Germinal center (tissue), 1 donor: ENCODE measurements at regions not wholly inside any gene's neighbourhood (a gene's known extent, or its start where the extent isn't known, plus 50 kb on each side); places are given as distances from the start of the nearest gene placed in this dataset.

ENCODE experiments used
- DNase-seq: peaks from one replicate; pipeline ENCODE4 v3.0.0; 2012; ENCODE audit warnings: mixed read lengths, low spot score

GRCh38 chr9:91098203-91098850, 263.4 kb downstream of the AUH start:
- no peak for DNase-seq

DNA sequence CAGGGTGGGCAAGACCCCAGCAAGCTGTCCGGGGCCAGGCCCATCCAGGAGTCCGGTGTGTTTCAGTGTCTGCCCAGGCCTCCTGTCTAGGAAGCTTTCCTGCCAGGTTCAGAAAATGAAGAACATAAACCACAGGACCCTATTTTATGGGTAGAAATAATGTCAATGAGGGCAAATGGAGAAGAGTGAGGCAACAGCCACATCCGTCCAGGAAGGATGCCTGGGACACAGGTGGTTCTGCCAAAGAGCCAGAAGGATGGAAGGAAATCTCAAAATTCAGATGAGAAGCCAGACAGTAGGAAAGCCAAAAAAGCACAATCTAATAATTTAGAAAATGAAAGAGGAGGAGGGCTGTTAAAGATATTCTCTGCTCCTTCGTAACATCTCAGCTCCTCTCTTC, 262.3 kb downstream of the AUH start:
- DNase-seq, result no peak

DNA sequence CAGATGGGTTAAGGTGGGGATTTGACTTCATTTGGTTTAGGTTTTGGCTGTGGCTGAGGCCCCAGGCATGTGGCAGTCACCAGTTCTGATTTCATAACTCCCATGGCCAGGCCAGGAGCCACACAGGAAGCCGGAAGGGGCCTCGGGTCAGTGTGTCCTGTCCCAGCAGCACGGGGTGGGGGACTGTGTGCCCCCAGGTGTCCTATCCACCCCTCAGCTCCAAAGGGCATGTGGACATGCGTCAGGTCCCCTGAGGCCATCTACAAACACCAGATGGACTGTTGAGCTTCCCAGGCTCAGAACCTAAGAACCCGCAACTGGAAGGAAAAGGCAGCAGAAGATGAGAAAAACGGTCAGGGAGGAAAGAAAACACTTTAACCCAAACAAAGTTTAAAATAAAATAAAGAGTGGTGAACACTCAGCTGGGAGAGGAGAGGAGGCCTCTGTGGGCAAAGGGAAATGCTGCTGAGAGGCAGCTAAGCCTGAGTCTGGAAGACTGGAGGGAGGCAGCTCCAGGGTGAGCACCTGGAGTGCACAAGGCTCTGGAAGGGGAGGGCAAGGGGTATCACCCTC, 260.8 kb downstream of the AUH start:
- DNase-seq, result no peak

- DNase-seq, result no peak
These were observed 260.0 kb downstream of the AUH start for GRCh38 chr9:91101611-91102168.

GRCh38 chr9:91102269-91102668, 259.4 kb downstream of the AUH start:
- no peak for DNase-seq

- no peak for DNase-seq
These were observed 257.8 kb downstream of the AUH start for GRCh38 chr9:91103931-91104330.

- DNase-seq, result no peak
These were observed 255.2 kb downstream of the AUH start for GRCh38 chr9:91106415-91107081.

- no peak for DNase-seq
These were observed 250.5 kb downstream of the AUH start for GRCh38 chr9:91111226-91111625.

DNA sequence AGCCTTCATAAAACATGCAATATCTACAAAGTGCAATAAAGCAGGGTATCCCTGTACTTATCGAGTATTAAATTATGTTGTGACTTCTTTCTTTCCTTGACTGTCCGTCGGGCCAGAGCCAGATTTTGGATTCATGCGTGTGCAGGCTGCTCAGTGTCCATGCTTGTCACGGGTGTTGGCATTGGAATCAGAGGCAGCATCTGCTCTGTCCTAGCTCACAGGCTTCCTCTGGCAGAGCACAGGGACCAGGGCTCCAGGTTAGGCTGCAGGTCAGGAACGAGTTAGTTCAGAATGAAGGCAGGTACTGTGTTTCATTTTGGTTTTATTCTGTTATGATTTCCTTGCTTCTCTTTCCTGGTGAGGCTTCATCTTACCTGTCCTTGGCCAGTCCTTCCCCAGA, 249.8 kb downstream of the AUH start:
- DNase-seq, result no peak

- no peak for DNase-seq
These were observed 248.7 kb downstream of the AUH start for GRCh38 chr9:91113016-91113415.

GRCh38 chr9:91114450-91114849, 247.3 kb downstream of the AUH start:
- no peak for DNase-seq

- no peak for DNase-seq
These were observed 245.5 kb downstream of the AUH start for GRCh38 chr9:91116211-91116610.

DNA sequence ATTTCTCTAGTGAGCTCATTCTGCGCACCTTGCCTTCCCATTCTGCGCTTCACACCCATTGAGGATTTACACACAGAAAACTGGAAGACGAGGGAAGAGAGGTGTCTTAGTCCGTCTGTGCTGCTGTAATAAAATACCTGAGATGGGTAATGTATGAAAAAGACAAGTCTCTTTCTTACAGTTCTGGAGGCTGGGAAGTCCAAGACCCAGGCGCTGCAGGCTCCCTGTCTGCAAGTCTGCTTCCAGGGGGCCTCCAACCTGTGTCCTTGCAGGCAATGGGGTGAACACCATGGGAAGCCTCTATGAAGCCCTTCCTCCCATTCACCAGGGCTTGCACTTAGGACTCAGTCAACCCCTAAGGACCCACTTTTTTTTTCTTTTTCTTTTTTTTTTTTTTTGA, 245.0 kb downstream of the AUH start:
- DNase-seq, result no peak

DNA sequence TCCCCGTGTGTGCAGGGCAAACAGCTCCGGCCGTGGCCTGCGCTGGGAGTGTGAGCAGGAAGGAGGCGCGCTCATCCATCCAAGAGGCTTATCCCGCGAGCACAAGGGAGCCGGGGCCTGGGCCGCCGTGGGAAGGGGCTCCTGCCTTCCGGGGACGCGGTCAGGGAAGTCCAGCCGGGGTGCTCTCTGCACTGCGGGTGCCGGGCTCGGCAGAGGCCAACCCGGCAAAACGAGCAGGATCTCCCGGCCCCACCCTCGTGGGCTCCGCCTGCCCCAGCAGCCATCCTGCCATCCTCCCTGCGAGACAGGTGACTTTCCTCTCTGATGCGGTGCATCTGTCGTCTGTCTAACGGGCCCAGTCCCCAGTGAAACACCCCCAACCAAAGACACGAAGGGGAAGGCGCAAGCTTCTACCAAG, 244.2 kb downstream of the AUH start:
- no peak for DNase-seq

GRCh38 chr9:91117959-91118703, 243.6 kb downstream of the AUH start:
- DNase-seq, result peak; percentile 14

DNA sequence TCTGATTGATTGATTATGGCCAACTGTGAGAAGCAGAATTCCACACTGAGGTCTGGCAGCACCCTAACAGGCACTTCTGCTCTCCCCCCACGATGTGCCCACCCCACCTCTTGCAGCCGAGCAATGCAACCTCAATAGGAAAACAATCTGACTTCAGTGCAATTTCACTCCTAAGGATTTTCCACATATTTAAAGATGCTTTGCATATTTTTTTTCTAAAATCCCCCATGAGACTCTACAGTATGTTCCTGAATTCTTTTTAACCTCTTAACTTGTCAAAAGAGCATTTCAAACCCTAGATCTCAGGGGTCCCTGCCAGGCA, 243.1 kb downstream of the AUH start:
- DNase-seq, result no peak

DNA sequence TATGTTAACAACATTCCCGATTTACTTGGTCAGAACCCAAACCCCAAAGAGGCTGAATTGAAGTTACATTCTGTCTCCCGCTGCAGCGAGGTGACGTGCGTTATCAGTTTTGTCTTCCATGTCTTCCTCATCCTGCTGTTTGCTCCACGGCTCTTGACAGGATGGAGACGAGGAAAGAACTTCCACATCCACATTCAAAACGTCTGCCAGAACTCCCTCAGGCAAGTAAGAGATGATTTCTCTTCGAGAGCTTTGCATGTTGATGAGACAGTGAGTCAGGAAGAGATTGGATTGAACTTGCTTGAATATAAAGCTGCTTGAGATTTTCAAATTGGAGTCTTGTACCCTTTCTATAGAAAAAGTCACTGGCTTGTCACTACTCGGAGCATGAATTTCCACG, 242.6 kb downstream of the AUH start:
- no peak for DNase-seq

DNA sequence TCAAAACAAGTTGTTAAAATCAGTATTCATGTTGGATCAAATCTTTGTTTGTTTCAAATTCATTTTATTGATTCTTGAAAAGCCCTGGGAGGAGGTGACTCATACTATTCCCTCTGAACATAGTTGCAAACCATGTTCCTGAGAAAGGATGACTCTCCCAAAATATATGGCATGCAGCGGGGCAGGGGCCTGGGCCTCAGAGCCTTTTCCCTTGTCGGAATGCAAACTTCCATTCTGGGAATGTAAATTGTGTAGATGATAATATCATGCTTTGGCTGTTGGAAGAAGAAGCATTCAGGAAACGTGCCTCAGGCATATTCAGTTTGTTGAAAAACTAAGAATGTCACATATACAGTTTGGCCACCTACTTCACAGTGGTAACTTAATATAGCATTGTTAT, 242.0 kb downstream of the AUH start:
- no peak for DNase-seq

DNA sequence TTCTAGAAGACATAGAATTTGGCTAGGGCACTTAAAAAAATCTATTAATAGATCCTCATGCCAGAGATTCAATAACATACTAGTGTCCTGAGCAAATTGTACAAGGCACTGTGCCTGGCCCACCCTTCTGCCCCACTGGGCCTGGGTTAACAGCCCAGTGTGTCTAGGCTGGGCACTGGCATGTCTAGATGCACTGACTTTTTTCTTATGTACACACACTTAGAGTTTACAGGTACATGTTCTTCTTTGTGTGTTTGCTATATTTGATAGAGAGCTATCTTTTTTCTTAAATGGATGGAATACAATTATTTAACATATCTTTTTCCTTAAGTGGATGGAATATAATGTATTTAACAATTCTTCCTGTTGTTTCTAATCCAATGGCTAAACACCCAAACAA, 241.5 kb downstream of the AUH start:
- no peak for DNase-seq

DNA sequence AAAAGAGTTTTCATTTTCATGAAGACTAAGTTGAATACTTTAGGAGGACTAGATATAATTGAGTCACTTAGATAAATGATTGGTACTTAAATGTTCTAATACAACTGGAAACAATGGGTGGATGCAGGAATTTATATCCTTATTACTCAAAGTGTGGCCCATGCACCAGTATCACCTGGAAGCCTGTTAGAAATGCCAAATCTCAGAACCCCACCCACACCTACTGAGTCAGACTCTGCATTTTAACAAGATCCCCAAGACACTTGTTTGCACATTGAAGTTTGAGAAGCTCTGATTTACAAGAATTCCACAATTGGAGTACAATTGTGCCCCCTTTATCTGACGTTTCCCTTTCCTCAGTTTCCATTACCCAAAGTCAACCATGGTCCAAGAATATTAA, 239.0 kb downstream of the AUH start:
- DNase-seq, result no peak

GRCh38 chr9:91126761-91127445, 234.8 kb downstream of the AUH start:
- no peak for DNase-seq

DNA sequence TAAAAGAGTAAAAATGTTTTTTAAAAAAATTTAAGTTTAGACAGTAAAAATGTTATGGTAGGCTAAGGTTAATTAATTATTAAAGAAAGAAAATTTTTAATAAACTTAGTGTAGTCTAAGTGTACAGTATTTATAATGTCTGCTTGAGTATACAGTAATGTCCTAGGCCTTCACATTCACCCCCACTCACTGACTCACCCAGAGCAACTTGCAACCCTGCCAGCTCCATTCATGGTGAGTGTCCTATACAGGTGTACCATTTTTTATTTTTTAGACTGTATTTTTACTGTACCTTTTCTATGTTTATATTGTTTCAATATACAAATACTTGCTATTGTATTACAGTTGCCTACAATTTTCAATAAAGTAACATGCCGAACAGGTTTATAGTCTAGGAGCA, 234.1 kb downstream of the AUH start:
- DNase-seq, result no peak
